ENCODE measurements at regions not wholly inside any gene's neighbourhood (a gene's known extent, or its start where the extent isn't known, plus 50 kb on each side); places are given as distances from the start of the nearest gene placed in this dataset.

GRCh38 chr7:155948845-155949244 is 136.6 kb upstream of the SHH start:
- Histone ChIP-seq H3K36me3 (no peaks in the 10 kb centered on the region), H3K27me3 (peaks cover 0 to 3% of the 10 kb centered on the region in 2 donors), H3K4me3 (no peak overlapping the region), H3K9me3 (no peaks in the 10 kb centered on the region), H3K27ac (no peak overlapping the region), H3K4me1 (no peaks in the 10 kb centered on the region)
- intact Hi-C loops (cut with DNase I; ENCODE audit: low total_unique reads) = no loop called here
- DNase-seq = no peak
- TF ChIP-seq CTCF (IDR thresholded peaks at IDR 0.05) = no peak

- intact Hi-C loops (cut with DNase I; ENCODE audit: low total_unique reads) = no loop called here
- DNase-seq = no peak
- peaks cover 0 to 3% of the 10 kb centered on the region in 2 donors for H3K27me3 ChIP-seq
- no peaks in the 10 kb centered on the region for H3K36me3 ChIP-seq
- no peaks in the 10 kb centered on the region for H3K9me3 ChIP-seq
- H3K4me1 ChIP-seq = no peaks in the 10 kb centered on the region
- H3K27ac ChIP-seq = no peak overlapping the region
- H3K4me3 ChIP-seq = no peak overlapping the region
- TF ChIP-seq CTCF (IDR thresholded peaks at IDR 0.05) = no peak
Observed at GRCh38 chr7:155948423-155948822, 136.2 kb upstream of the SHH start.

- no peaks in the 10 kb centered on the region for H3K9me3 ChIP-seq
- no peaks in the 10 kb centered on the region for H3K4me1 ChIP-seq
- H3K27me3 ChIP-seq = no peaks in the 10 kb centered on the region
- DNase-seq = no peak
- intact Hi-C loops (cut with DNase I; ENCODE audit: low total_unique reads) = no loop called here
- H3K36me3 ChIP-seq = no peaks in the 10 kb centered on the region
- no peak overlapping the region for H3K4me3 ChIP-seq
- no peak overlapping the region for H3K27ac ChIP-seq
- TF ChIP-seq CTCF (IDR thresholded peaks at IDR 0.05) = no peak
Observed at GRCh38 chr7:155947051-155947450, 134.8 kb upstream of the SHH start.

GRCh38 chr7:155945670-155946325 is 133.5 kb upstream of the SHH start:
- no peak overlapping the region for H3K4me3 ChIP-seq
- H3K9me3 ChIP-seq = no peaks in the 10 kb centered on the region
- no peak for DNase-seq
- no peak overlapping the region for H3K27ac ChIP-seq
- H3K4me1 ChIP-seq = no peaks in the 10 kb centered on the region
- H3K36me3 ChIP-seq = no peaks in the 10 kb centered on the region
- intact Hi-C loops (cut with DNase I; ENCODE audit: low total_unique reads) = no loop called here
- H3K27me3 ChIP-seq = no peaks in the 10 kb centered on the region
- TF ChIP-seq CTCF (IDR thresholded peaks at IDR 0.05) = no peak

GRCh38 chr7:155944901-155945300 is 132.6 kb upstream of the SHH start:
- no peaks in the 10 kb centered on the region for H3K9me3 ChIP-seq
- H3K36me3 ChIP-seq = no peaks in the 10 kb centered on the region
- no peaks in the 10 kb centered on the region for H3K4me1 ChIP-seq
- intact Hi-C loops (cut with DNase I; ENCODE audit: low total_unique reads) = no loop called here
- H3K4me3 ChIP-seq = no peak overlapping the region
- no peak for TF ChIP-seq CTCF (IDR thresholded peaks at IDR 0.05)
- H3K27me3 ChIP-seq = no peaks in the 10 kb centered on the region
- DNase-seq = no peak
- H3K27ac ChIP-seq = no peak overlapping the region
